ENCODE measurements at regions not wholly inside any gene's neighbourhood (a gene's known extent, or its start where the extent isn't known, plus 50 kb on each side); places are given as distances from the start of the nearest gene placed in this dataset.

GRCh38 chr14:60575008-60575407 is 66.1 kb downstream of the SIX6 start:
- Histone ChIP-seq H3K18ac (ENCODE audit: low read depth in 1 of 2, low read length in 2 of 2) (no peak overlapping the region), H2BK12ac (ENCODE audit: low read length in 2 of 2) (no peak overlapping the region), H3K4ac (ENCODE audit: low read depth in 1 of 2, low read length in 2 of 2) (no peak overlapping the region), H4K91ac (ENCODE audit: low read length) (no peak overlapping the region), H3K27ac (ENCODE audit: low read length, poor library complexity, severe bottlenecking) (no peak overlapping the region), H3K4me2 (ENCODE audit: low read length, poor library complexity, severe bottlenecking) (no peak overlapping the region), H3K23ac (ENCODE audit: low read length in 2 of 2) (no peak overlapping the region), H3K79me1 (replicated peaks; ENCODE audit: low read length, poor library complexity, severe bottlenecking) (peaks cover 1% of the 10 kb centered on the region), H2AFZ (ENCODE audit: low read depth, low read length) (no peak overlapping the region), H3K27me3 (ENCODE audit: control insufficient read depth in 1 of 2, insufficient read depth in 1 of 2, low read length in 2 of 2) (no peaks in the 10 kb centered on the region), H3K36me3 (ENCODE audit: control insufficient read depth in 1 of 2, insufficient read depth in 2 of 2, low read depth in 1 of 2, low read length in 2 of 2) (no peaks in the 10 kb centered on the region), H2BK5ac (ENCODE audit: low read depth, low read length, poor library complexity, severe bottlenecking) (no peak overlapping the region), H3K9ac (ENCODE audit: low read length) (no peak overlapping the region), H2BK120ac (ENCODE audit: low read depth, low read length) (no peak overlapping the region), H2BK15ac (ENCODE audit: low read depth, poor library complexity, severe bottlenecking) (no peak overlapping the region), H4K8ac (ENCODE audit: low read length) (no peak overlapping the region), H3K4me1 (ENCODE audit: control insufficient read depth, insufficient read depth, low read depth, low read length) (no peaks in the 10 kb centered on the region), H2AK5ac (ENCODE audit: low read length, severe bottlenecking) (no peak overlapping the region), H3K14ac (ENCODE audit: low read length in 2 of 2) (no peak overlapping the region), H3K4me3 (ENCODE audit: insufficient read depth in 1 of 2, low read depth in 1 of 2, low read length in 2 of 2) (no peak overlapping the region), H3K9me3 (ENCODE audit: control insufficient read depth, low read length) (peaks cover 16% of the 10 kb centered on the region)
- no peak for DNase-seq
- WGBS, result 96% methylated on average over 2 of the region's 2 CpGs

GRCh38 chr14:60585676-60586075 is 63.6 kb downstream of the SIX1 start:
- no peak overlapping the region for H2BK12ac ChIP-seq (ENCODE audit: low read length in 2 of 2)
- H3K79me1 ChIP-seq (replicated peaks; ENCODE audit: low read length, poor library complexity, severe bottlenecking), result peaks cover 1% of the 10 kb centered on the region
- H3K9me3 ChIP-seq (ENCODE audit: control insufficient read depth, low read length), result peaks cover 3% of the 10 kb centered on the region
- H3K27ac ChIP-seq (ENCODE audit: low read length, poor library complexity, severe bottlenecking), result no peak overlapping the region
- H3K36me3 ChIP-seq (ENCODE audit: control insufficient read depth in 1 of 2, insufficient read depth in 2 of 2, low read depth in 1 of 2, low read length in 2 of 2), result no peaks in the 10 kb centered on the region
- no peak overlapping the region for H3K4me3 ChIP-seq (ENCODE audit: insufficient read depth in 1 of 2, low read depth in 1 of 2, low read length in 2 of 2)
- no peak overlapping the region for H2BK5ac ChIP-seq (ENCODE audit: low read depth, low read length, poor library complexity, severe bottlenecking)
- no peak overlapping the region for H3K9ac ChIP-seq (ENCODE audit: low read length)
- H3K18ac ChIP-seq (ENCODE audit: low read depth in 1 of 2, low read length in 2 of 2), result no peak overlapping the region
- H3K23ac ChIP-seq (ENCODE audit: low read length in 2 of 2), result no peak overlapping the region
- H2AFZ ChIP-seq (ENCODE audit: low read depth, low read length), result no peak overlapping the region
- H4K91ac ChIP-seq (ENCODE audit: low read length), result no peak overlapping the region
- no CpG with 5 or more reads among the region's 3 CpGs for WGBS
- H4K8ac ChIP-seq (ENCODE audit: low read length), result no peak overlapping the region
- no peak overlapping the region for H3K4me2 ChIP-seq (ENCODE audit: low read length, poor library complexity, severe bottlenecking)
- H2AK5ac ChIP-seq (ENCODE audit: low read length, severe bottlenecking), result no peak overlapping the region
- no peaks in the 10 kb centered on the region for H3K27me3 ChIP-seq (ENCODE audit: control insufficient read depth in 1 of 2, insufficient read depth in 1 of 2, low read length in 2 of 2)
- no peaks in the 10 kb centered on the region for H3K4me1 ChIP-seq (ENCODE audit: control insufficient read depth, insufficient read depth, low read depth, low read length)
- no peak overlapping the region for H3K4ac ChIP-seq (ENCODE audit: low read depth in 1 of 2, low read length in 2 of 2)
- no peak overlapping the region for H2BK120ac ChIP-seq (ENCODE audit: low read depth, low read length)
- DNase-seq, result no peak
- no peak overlapping the region for H3K14ac ChIP-seq (ENCODE audit: low read length in 2 of 2)
- H2BK15ac ChIP-seq (ENCODE audit: low read depth, poor library complexity, severe bottlenecking), result no peak overlapping the region

DNA sequence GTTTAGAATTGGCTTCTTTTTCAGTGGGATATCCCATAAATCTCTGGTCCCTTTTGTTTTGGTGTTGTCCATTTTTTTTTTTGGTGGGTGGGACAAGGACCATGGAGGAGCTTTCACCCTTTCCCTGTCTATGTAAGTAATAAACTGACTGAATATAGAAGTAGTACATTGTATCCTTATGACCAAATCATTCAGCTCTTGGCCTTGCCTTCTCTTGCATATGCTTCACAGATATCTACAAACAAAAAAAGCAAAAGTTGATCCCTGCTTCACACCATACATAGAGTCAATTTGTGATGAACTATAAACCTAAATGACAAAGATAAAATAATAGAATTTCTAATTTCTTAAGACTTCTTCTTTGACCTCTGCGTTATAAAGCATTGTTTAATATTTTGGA is 59.8 kb downstream of the SIX1 start:
- no peak overlapping the region for H2AK5ac ChIP-seq (ENCODE audit: low read length, severe bottlenecking)
- H3K4me1 ChIP-seq (ENCODE audit: control insufficient read depth, insufficient read depth, low read depth, low read length), result no peaks in the 10 kb centered on the region
- no peak overlapping the region for H2BK15ac ChIP-seq (ENCODE audit: low read depth, poor library complexity, severe bottlenecking)
- H3K4me3 ChIP-seq (ENCODE audit: insufficient read depth in 1 of 2, low read depth in 1 of 2, low read length in 2 of 2), result no peak overlapping the region
- no peak overlapping the region for H3K4ac ChIP-seq (ENCODE audit: low read depth in 1 of 2, low read length in 2 of 2)
- no peak overlapping the region for H3K23ac ChIP-seq (ENCODE audit: low read length in 2 of 2)
- H4K91ac ChIP-seq (ENCODE audit: low read length), result no peak overlapping the region
- no peak overlapping the region for H4K8ac ChIP-seq (ENCODE audit: low read length)
- no peak overlapping the region for H2AFZ ChIP-seq (ENCODE audit: low read depth, low read length)
- H3K36me3 ChIP-seq (ENCODE audit: control insufficient read depth in 1 of 2, insufficient read depth in 2 of 2, low read depth in 1 of 2, low read length in 2 of 2), result no peaks in the 10 kb centered on the region
- H3K18ac ChIP-seq (ENCODE audit: low read depth in 1 of 2, low read length in 2 of 2), result no peak overlapping the region
- DNase-seq, result no peak
- no peak overlapping the region for H3K14ac ChIP-seq (ENCODE audit: low read length in 2 of 2)
- H2BK120ac ChIP-seq (ENCODE audit: low read depth, low read length), result no peak overlapping the region
- H3K9me3 ChIP-seq (ENCODE audit: control insufficient read depth, low read length), result no peaks in the 10 kb centered on the region
- no peak overlapping the region for H2BK5ac ChIP-seq (ENCODE audit: low read depth, low read length, poor library complexity, severe bottlenecking)
- H3K27me3 ChIP-seq (ENCODE audit: control insufficient read depth in 1 of 2, insufficient read depth in 1 of 2, low read length in 2 of 2), result no peaks in the 10 kb centered on the region
- no peak overlapping the region for H2BK12ac ChIP-seq (ENCODE audit: low read length in 2 of 2)
- H3K27ac ChIP-seq (ENCODE audit: low read length, poor library complexity, severe bottlenecking), result no peak overlapping the region
- H3K79me1 ChIP-seq (replicated peaks; ENCODE audit: low read length, poor library complexity, severe bottlenecking), result peaks cover 3% of the 10 kb centered on the region
- no peak overlapping the region for H3K9ac ChIP-seq (ENCODE audit: low read length)
- WGBS, result no CpG with 5 or more reads among the region's 1 CpG
- no peak overlapping the region for H3K4me2 ChIP-seq (ENCODE audit: low read length, poor library complexity, severe bottlenecking)

DNA sequence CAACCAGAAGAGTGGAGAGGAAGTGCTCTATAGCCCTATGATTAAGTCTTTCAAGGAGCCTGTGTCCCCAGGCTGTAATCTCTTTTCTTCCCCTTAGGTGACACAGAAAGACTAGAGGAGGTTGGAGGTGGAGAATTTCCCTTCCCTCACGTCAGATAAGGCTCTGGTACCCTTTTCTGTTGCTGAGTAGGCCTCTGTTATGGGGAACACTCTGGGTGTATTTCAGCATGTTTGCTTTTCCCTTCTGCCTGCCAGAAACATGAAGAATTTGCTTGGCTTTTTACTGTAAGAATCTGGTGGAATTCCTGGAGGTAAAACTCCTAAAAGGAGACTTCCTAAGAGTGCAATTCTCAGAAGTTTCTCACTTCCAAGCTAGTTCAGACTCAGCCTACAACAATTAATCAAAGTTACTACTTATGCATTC is 58.3 kb downstream of the SIX1 start:
- WGBS, result 0% methylated on average over 1 of the region's 1 CpG
- Histone ChIP-seq H2BK120ac (ENCODE audit: low read depth, low read length) (no peak overlapping the region), H3K14ac (ENCODE audit: low read length in 2 of 2) (no peak overlapping the region), H3K4ac (ENCODE audit: low read depth in 1 of 2, low read length in 2 of 2) (no peak overlapping the region), H3K9me3 (ENCODE audit: control insufficient read depth, low read length) (no peaks in the 10 kb centered on the region), H3K23ac (ENCODE audit: low read length in 2 of 2) (no peak overlapping the region), H2BK15ac (ENCODE audit: low read depth, poor library complexity, severe bottlenecking) (no peak overlapping the region), H4K91ac (ENCODE audit: low read length) (no peak overlapping the region), H2BK12ac (ENCODE audit: low read length in 2 of 2) (no peak overlapping the region), H3K9ac (ENCODE audit: low read length) (peak overlapping the region; percentile 14), H2AK5ac (ENCODE audit: low read length, severe bottlenecking) (no peak overlapping the region), H3K4me2 (ENCODE audit: low read length, poor library complexity, severe bottlenecking) (no peak overlapping the region), H3K18ac (ENCODE audit: low read depth in 1 of 2, low read length in 2 of 2) (no peak overlapping the region), H3K27ac (ENCODE audit: low read length, poor library complexity, severe bottlenecking) (peak overlapping the region; percentile 75), H4K8ac (ENCODE audit: low read length) (no peak overlapping the region), H3K4me1 (ENCODE audit: control insufficient read depth, insufficient read depth, low read depth, low read length) (no peaks in the 10 kb centered on the region), H2BK5ac (ENCODE audit: low read depth, low read length, poor library complexity, severe bottlenecking) (no peak overlapping the region), H3K79me1 (replicated peaks; ENCODE audit: low read length, poor library complexity, severe bottlenecking) (peaks cover 7% of the 10 kb centered on the region), H3K36me3 (ENCODE audit: control insufficient read depth in 1 of 2, insufficient read depth in 2 of 2, low read depth in 1 of 2, low read length in 2 of 2) (no peaks in the 10 kb centered on the region), H3K27me3 (ENCODE audit: control insufficient read depth in 1 of 2, insufficient read depth in 1 of 2, low read length in 2 of 2) (no peaks in the 10 kb centered on the region), H3K4me3 (ENCODE audit: insufficient read depth in 1 of 2, low read depth in 1 of 2, low read length in 2 of 2) (no peak overlapping the region), H2AFZ (ENCODE audit: low read depth, low read length) (no peak overlapping the region)
- no peak for DNase-seq

Measured in mesenchymal stem cell (in vitro differentiated cells and primary cell).